GM12878 (cell line): ENCODE measurements at regions not wholly inside any gene's neighbourhood (a gene's known extent, or its start where the extent isn't known, plus 50 kb on each side); places are given as distances from the start of the nearest gene placed in this dataset.
"Not testable (repeated sequence)": the region's sequence is repeated elsewhere in the genome, so short reads cannot be mapped to it uniquely, and the experiment has no call there.

ENCODE experiments used
- ATAC-seq: fragments of 200-7000 bp; cut with Tn5 transposase; 3 replicates; pipeline ENCODE4 v1.9.1; 2020; ENCODE audit warnings: mild to moderate bottlenecking, moderate library complexity
- BruUV-seq: library from RNA; stranded (reverse); fragments of 400-500 nt; replicated peaks from 2 replicates; lab custom pipeline; 2021; lab: Mats Ljungman, UMichigan
- CTCF ChIA-PET: fragments of 300-600 bp; sonication (Branson Sonifier 250); formaldehyde crosslinking; extraction: SDS; loops from one replicate; lab custom pipeline; 2021; ENCODE audit warnings: inconsistent platforms; lab: Yijun Ruan, JAX
- POLR2A ChIA-PET: fragments of 350-600 bp; formaldehyde crosslinking; extraction: SDS; loops from one replicate; lab custom pipeline; 2021; ENCODE audit warnings: inconsistent platforms; lab: Charles Lee
- RAD21 ChIA-PET: fragments of 300-600 bp; sonication (Branson Sonifier 250); formaldehyde crosslinking; loops from one replicate; lab custom pipeline; 2023; ENCODE audit warnings: antibody characterized with exemption; ENCODE audit not compliant: unreplicated experiment; lab: Charles Lee
- SMC1A ChIA-PET: fragments of 300-600 bp; sonication (Branson Sonifier 250); formaldehyde crosslinking; loops from one replicate; lab custom pipeline; 2023; ENCODE audit not compliant: unreplicated experiment, uncharacterized antibody; lab: Charles Lee
- DNase-seq: peaks from one replicate; pipeline ENCODE4 v3.0.0-alpha.2; 2011; ENCODE audit warnings: low read depth, low spot score
- FAIRE-seq: peaks from 3 replicates; lab custom pipeline; 2011; peaks lifted over from hg19 to GRCh38; lab: Jason Lieb, UNC
- H2AFZ ChIP-seq: 2 replicates; pipeline ENCODE4 v1.6.0; 2011; ENCODE audit warnings: low read depth, low read length, control low read depth; ENCODE audit not compliant: control insufficient read depth
- H3K27ac ChIP-seq: 2 replicates; pipeline ENCODE4 v1.5.1; 2011; ENCODE audit warnings: control low read depth; ENCODE audit not compliant: control insufficient read depth, insufficient read depth
- H3K27me3 ChIP-seq, 2 experiments: replicated peaks in 1 of 2; 2 replicates each; pipeline versions ENCODE4 v1.6.0 to v1.6.1; 2011; ENCODE audit warnings: low read length in 1 of 2; ENCODE audit not compliant: control insufficient read depth in 2 of 2, insufficient read depth in 2 of 2
- H3K36me3 ChIP-seq, 2 experiments: 2 replicates each; pipeline ENCODE4 v1.5.1; 2011; ENCODE audit warnings: low read length in 1 of 2; ENCODE audit not compliant: control insufficient read depth in 2 of 2, insufficient read depth in 2 of 2
- H3K4me1 ChIP-seq: 2 replicates; pipeline ENCODE4 v1.6.1; 2011; ENCODE audit warnings: mild to moderate bottlenecking, low read length, moderate library complexity, mixed read lengths; ENCODE audit not compliant: control insufficient read depth, insufficient read depth
- H3K4me2 ChIP-seq: 2 replicates; pipeline ENCODE4 v1.6.0; 2011; ENCODE audit warnings: control low read depth; ENCODE audit not compliant: control insufficient read depth, insufficient read depth
- H3K4me3 ChIP-seq: fragments of 200-600 bp; sonication (generic); 2 replicates; pipeline ENCODE4 v1.5.1; 2016
- H3K79me2 ChIP-seq: 2 replicates; pipeline ENCODE4 v1.6.0; 2011; ENCODE audit warnings: low read length; ENCODE audit not compliant: control insufficient read depth, insufficient read depth
- H3K9ac ChIP-seq: 2 replicates; pipeline ENCODE4 v1.8.0; 2011; ENCODE audit warnings: low read length, control low read depth, mixed read lengths; ENCODE audit not compliant: control insufficient read depth, insufficient read depth
- H3K9me3 ChIP-seq: replicated peaks from 3 replicates; pipeline ENCODE4 v1.5.1; 2011; ENCODE audit warnings: mild to moderate bottlenecking, low read length; ENCODE audit not compliant: control insufficient read depth, insufficient read depth
- H4K20me1 ChIP-seq: 2 replicates; pipeline ENCODE4 v1.6.0; 2011; ENCODE audit not compliant: control insufficient read depth, insufficient read depth
- WGBS: methylation state at CpG from one replicate; pipeline ENCODE4 v1.1.6; 2016; ENCODE audit warnings: low lambda C conversion rate; ENCODE audit not compliant: insufficient replicate concordance, insufficient coverage; ENCODE audit errors: missing lambda C conversion rate; 5-methylcytosine and 5-hydroxymethylcytosine counted together
- in situ Hi-C: fragments of 300-500 bp; cut with MboI; formaldehyde crosslinking; loops from 9 replicates; pipeline ENCODE4 v1.14.3; 2018; ENCODE audit warnings: mixed read lengths
- intact Hi-C: fragments of 100-400 bp; cut with micrococcal nuclease; formaldehyde crosslinking; loops from one replicate; pipeline ENCODE4 v1.14.2; 2022; ENCODE audit not compliant: unreplicated experiment

- WGBS: 88% methylated on average over 31 of the region's 33 CpGs
- H3K4me1 ChIP-seq: peaks cover 13% of the 10 kb centered on the region
- ChIA-PET POLR2A (interaction anchor here (0.9 kb wide), 1 partner anchor 17 kb away, joined by 3 read pairs; no protein-coding TSS in a partner anchor), SMC1A (interaction anchor here (0.7 to 2.1 kb wide), 10 partner anchors 8 to 255 kb away, joined by 3 to 19 read pairs (median 4); partner anchors contain the start of genes MRPL32 and PSMA2), CTCF (interaction anchor here (0.6 to 1.8 kb wide), 5 partner anchors 12 to 226 kb away, joined by 3 to 19 read pairs (median 3); no protein-coding TSS in a partner anchor), RAD21 (interaction anchor here (1.0 to 1.8 kb wide), 3 partner anchors 11 to 46 kb away, joined by 4 to 15 read pairs (median 4); no protein-coding TSS in a partner anchor)
- H4K20me1 ChIP-seq, H3K4me2 ChIP-seq, H3K9me3 ChIP-seq, H3K79me2 ChIP-seq, H3K36me3 ChIP-seq, DNase-seq, intact Hi-C loops, H3K27me3 ChIP-seq, H3K9ac ChIP-seq, ATAC-seq, H3K4me3 ChIP-seq, H2AFZ ChIP-seq, FAIRE-seq, H3K27ac ChIP-seq, BruUV-seq, in situ Hi-C loops: not testable (repeated sequence)
Measured at GRCh38 chr7:43059067-43059600, 53.3 kb upstream of the HECW1 start.
